Transverse colon (tissue), 4 donors: ENCODE measurements at regions not wholly inside any gene's neighbourhood (a gene's known extent, or its start where the extent isn't known, plus 50 kb on each side); places are given as distances from the start of the nearest gene placed in this dataset.
"Not testable (repeated sequence)": the region's sequence is repeated elsewhere in the genome, so short reads cannot be mapped to it uniquely, and the experiment has no call there.

Source experiments
- EP300 ChIP-seq: sonication (generic); formaldehyde crosslinking; IDR thresholded peaks from one replicate; pipeline ENCODE4 v1.6.1; 2017; ENCODE audit warnings: antibody characterized with exemption, low read depth
- POLR2A ChIP-seq: fragments of 450-650 bp; IDR thresholded peaks from one replicate; pipeline ENCODE4 v1.6.1; 2016; ENCODE audit warnings: antibody characterized with exemption, mild to moderate bottlenecking, moderate library complexity
- POLR2AphosphoS5 ChIP-seq, 3 donors: sonication (generic); formaldehyde crosslinking; IDR thresholded peaks; one replicate each; pipeline ENCODE4 v1.6.1; 2016; ENCODE audit warnings: antibody characterized with exemption in 3 of 3
- TF ChIP-seq, protein P1 (sequence below), 5 experiments: fragments of 200-600 bp in 3 of 5; fragments of 450-650 bp in 2 of 5; sonication (generic) in 3 of 5; IDR thresholded peaks; 1 replicate in 2 of 5; 2 replicates in 3 of 5; pipeline ENCODE4 v1.5.1; 2016 to 2017; ENCODE audit warnings: antibody characterized with exemption in 5 of 5, inconsistent platforms in 3 of 5, mild to moderate bottlenecking in 2 of 5, moderate library complexity in 1 of 5

DNA sequence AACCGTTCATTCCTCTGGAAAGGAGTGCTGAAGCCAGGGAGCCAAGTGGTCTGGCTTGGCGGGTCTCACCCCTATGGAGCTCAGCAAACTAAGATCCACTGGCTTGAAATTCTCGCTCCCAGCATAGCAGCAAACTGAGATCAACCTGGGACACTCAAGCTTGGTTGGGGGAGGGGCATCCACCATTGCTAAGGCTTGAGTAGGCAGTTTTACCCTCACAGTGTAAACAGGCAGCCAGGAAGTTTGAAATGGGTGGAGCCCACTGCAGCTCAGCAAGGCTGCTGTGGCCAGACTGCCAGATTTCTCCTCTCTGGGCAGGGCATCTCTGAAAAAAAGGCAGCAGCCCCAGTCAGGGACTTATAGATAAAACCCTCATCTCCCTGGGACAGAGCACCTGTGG, 866.1 kb upstream of the ATXN7L3B start:
- TF ChIP-seq, protein P1, sequence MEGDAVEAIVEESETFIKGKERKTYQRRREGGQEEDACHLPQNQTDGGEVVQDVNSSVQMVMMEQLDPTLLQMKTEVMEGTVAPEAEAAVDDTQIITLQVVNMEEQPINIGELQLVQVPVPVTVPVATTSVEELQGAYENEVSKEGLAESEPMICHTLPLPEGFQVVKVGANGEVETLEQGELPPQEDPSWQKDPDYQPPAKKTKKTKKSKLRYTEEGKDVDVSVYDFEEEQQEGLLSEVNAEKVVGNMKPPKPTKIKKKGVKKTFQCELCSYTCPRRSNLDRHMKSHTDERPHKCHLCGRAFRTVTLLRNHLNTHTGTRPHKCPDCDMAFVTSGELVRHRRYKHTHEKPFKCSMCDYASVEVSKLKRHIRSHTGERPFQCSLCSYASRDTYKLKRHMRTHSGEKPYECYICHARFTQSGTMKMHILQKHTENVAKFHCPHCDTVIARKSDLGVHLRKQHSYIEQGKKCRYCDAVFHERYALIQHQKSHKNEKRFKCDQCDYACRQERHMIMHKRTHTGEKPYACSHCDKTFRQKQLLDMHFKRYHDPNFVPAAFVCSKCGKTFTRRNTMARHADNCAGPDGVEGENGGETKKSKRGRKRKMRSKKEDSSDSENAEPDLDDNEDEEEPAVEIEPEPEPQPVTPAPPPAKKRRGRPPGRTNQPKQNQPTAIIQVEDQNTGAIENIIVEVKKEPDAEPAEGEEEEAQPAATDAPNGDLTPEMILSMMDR (IDR thresholded peaks at IDR 0.05), result not testable (repeated sequence)
- TF ChIP-seq POLR2A; EP300; POLR2AphosphoS5 (IDR thresholded peaks at IDR 0.05): not testable (repeated sequence)
